SJCRH30 (cell line): ENCODE measurements at regions not wholly inside any gene's neighbourhood (a gene's known extent, or its start where the extent isn't known, plus 50 kb on each side); places are given as distances from the start of the nearest gene placed in this dataset.

Experiments
- DNase-seq, 2 experiments: peaks; one replicate each; pipeline ENCODE4 v3.0.0-alpha.2; 2015 to 2020
- H3K27ac ChIP-seq: fragments of 250-450 bp; sonication (Bioruptor Pico); 2 replicates; pipeline ENCODE4 v1.5.1; 2020; ENCODE audit warnings: mild to moderate bottlenecking, moderate library complexity
- H3K27me3 ChIP-seq: fragments of 250-450 bp; sonication (Bioruptor Pico); 2 replicates; pipeline ENCODE4 v1.5.1; 2020; ENCODE audit warnings: mild to moderate bottlenecking, moderate library complexity
- H3K36me3 ChIP-seq: fragments of 250-450 bp; sonication (Bioruptor Pico); 2 replicates; pipeline ENCODE4 v1.5.1; 2020; ENCODE audit warnings: mild to moderate bottlenecking, moderate library complexity
- H3K4me1 ChIP-seq: fragments of 250-450 bp; sonication (Bioruptor Pico); 2 replicates; pipeline ENCODE4 v1.5.1; 2020; ENCODE audit warnings: mild to moderate bottlenecking, moderate library complexity
- H3K4me3 ChIP-seq: fragments of 250-450 bp; sonication (Bioruptor Pico); 2 replicates; pipeline ENCODE4 v1.5.1; 2020; ENCODE audit warnings: mild to moderate bottlenecking, moderate library complexity
- H3K9me3 ChIP-seq: fragments of 250-450 bp; sonication (Bioruptor Pico); replicated peaks from 2 replicates; pipeline ENCODE4 v1.5.1; 2020; ENCODE audit warnings: mild to moderate bottlenecking, moderate library complexity

DNA sequence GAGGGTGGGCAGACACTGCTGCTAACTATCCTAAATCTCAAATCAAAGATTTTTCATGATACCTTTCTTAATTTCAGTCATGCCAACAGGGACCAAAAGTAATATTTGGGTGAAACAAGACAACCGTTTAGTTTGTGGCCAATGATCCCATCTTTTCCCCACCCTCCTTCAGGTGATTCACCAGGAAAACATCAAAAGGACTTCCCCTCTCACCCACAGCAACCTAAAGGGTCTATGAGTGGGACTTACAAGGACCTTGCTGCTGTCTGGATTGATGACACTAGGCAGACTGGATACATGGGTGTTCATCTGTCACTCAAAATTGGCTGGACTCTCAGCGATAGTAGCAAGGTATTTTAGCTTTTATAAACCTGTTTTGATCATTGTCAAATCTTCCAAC lies 62.0 kb upstream of the ZC3H12C start:
- H3K27ac ChIP-seq: no peak overlapping the region
- no peak overlapping the region for H3K4me3 ChIP-seq
- H3K36me3 ChIP-seq: no peaks in the 10 kb centered on the region
- no peaks in the 10 kb centered on the region for H3K9me3 ChIP-seq
- H3K27me3 ChIP-seq: no peaks in the 10 kb centered on the region
- no peak for DNase-seq
- H3K4me1 ChIP-seq: no peaks in the 10 kb centered on the region

DNA sequence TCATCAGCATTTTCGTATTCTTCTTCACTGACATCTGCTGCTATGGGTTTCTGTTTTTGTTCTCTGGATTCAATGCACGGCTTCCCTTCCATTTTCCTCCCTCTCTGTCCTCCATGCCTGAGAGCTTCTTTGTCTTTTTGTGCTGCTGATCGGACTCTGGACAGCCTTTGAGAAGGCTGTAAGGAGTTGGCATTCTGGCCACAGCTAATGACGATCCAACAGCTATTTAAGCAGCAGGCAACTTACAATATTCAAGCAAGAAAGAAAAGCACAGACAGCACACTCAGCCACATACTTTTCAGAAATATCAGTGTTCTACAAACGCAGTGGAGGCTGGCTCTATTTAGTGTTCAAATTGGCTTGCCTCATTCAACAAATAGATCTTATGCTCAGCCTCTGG lies 60.9 kb upstream of the ZC3H12C start:
- Histone ChIP-seq H3K4me3 (no peak overlapping the region), H3K36me3 (no peaks in the 10 kb centered on the region), H3K9me3 (no peaks in the 10 kb centered on the region), H3K27ac (no peak overlapping the region), H3K4me1 (no peaks in the 10 kb centered on the region), H3K27me3 (no peaks in the 10 kb centered on the region)
- no peak for DNase-seq

DNA sequence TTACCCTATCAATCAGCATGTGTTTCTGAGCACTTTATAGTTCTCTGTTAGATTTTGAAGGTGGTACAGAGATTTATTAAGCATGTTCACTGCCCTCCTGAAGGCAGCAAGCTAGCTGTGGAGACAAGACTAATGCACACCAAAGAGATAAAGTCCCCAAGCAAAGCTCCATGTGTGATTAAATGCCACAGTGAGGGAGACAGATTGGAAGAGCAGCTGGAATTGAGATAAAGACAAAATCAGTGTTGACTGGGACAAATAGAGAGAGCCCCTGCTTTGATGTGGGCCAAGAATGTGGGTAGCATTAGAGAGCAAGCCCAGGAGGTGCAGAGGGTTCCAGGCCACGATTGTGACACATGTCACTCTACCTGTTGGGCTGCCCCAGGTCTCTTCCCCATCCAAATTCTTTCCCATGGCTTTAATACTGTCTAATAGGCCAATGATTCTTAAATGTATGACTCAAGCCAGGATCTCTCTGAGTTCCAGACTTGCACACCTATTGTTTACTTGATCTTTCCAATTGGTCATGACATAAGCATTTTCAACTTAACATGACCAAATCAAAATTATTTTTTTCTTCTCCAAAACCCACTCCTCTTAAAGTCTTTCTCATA lies 60.1 kb upstream of the ZC3H12C start:
- H3K4me3 ChIP-seq: no peak overlapping the region
- no peaks in the 10 kb centered on the region for H3K27me3 ChIP-seq

DNA sequence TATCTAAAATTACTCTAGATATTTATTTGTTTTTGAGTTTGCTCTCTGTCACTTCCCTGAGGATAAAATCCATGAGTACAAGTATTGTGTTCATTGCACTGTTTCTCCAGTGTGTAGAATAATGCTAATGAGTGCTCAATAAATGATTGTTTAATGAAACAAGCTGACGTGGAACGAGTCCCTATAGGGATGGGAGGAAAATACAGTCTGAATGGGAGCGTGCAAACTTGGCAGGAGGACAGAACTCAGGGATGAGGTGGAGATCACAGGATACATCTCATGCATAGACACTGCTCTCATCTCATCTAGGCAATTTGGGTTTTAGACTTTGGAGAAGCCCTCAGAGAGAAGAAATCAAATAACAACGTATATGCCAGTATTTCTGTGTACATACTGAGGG lies 58.4 kb upstream of the ZC3H12C start:
- Histone ChIP-seq H3K4me3 (no peak overlapping the region), H3K27me3 (no peaks in the 10 kb centered on the region), H3K27ac (no peak overlapping the region), H3K9me3 (no peaks in the 10 kb centered on the region), H3K36me3 (no peaks in the 10 kb centered on the region), H3K4me1 (no peaks in the 10 kb centered on the region)
- no peak for DNase-seq

More for the DNA sequence above, 60.1 kb upstream of the ZC3H12C start:
- DNase-seq: no peak
- Histone ChIP-seq H3K9me3 (no peaks in the 10 kb centered on the region), H3K36me3 (no peaks in the 10 kb centered on the region), H3K27ac (no peak overlapping the region), H3K4me1 (no peaks in the 10 kb centered on the region)

DNA sequence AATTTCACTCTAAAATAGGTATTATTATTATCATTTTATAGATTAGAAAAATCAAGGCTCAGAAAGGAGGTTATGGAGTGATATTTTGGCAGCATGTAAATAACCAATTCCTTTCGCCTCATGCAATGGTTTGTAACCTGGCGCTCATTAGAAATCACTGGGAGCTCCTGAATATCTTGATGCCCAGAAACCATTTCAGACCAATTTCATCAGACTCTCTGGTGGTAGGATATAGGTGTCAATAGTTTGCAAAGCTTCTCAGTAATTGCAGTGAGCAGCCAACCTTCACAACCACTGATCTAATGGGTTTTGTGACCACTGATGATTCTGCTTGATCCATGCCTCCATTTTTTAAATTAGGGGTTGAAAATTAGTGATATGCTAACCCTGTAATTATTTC lies 57.8 kb upstream of the ZC3H12C start:
- no peak for DNase-seq
- no peaks in the 10 kb centered on the region for H3K27me3 ChIP-seq
- H3K9me3 ChIP-seq: no peaks in the 10 kb centered on the region
- H3K27ac ChIP-seq: no peak overlapping the region
- H3K4me3 ChIP-seq: no peak overlapping the region
- no peaks in the 10 kb centered on the region for H3K36me3 ChIP-seq
- no peaks in the 10 kb centered on the region for H3K4me1 ChIP-seq

DNA sequence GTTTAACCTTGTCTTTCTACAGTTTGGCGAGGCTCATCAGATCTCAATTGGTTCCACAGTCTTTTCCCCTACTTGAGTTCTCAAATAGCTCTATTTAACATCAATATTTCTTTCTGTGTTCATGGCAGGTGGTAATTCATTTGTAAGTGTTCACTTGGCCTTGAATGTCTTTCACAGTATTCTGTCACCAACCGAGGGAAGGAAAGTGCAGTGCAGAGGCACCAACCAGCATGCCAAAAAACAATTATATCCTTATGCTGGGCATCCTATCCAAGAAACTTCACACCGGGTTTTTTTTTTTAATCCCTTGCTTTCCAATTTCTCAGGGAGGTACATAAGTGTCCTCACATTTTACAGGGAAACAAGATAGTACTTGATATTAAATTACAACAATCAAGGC lies 55.0 kb upstream of the ZC3H12C start:
- no peak overlapping the region for H3K4me3 ChIP-seq
- no peak overlapping the region for H3K27ac ChIP-seq
- no peaks in the 10 kb centered on the region for H3K4me1 ChIP-seq
- H3K9me3 ChIP-seq: no peaks in the 10 kb centered on the region
- H3K36me3 ChIP-seq: no peaks in the 10 kb centered on the region
- H3K27me3 ChIP-seq: no peaks in the 10 kb centered on the region
- no peak for DNase-seq
